Pancreas (tissue), 10 donors: ENCODE measurements at regions not wholly inside any gene's neighbourhood (a gene's known extent, or its start where the extent isn't known, plus 50 kb on each side); places are given as distances from the start of the nearest gene placed in this dataset.
"Not testable (repeated sequence)": the region's sequence is repeated elsewhere in the genome, so short reads cannot be mapped to it uniquely, and the experiment has no call there.

Source experiments
- ATAC-seq, 4 donors: fragments of 200-7000 bp; cut with Tn5 transposase; one replicate each; pipeline versions ENCODE4 v1.8.0 to v1.9.1; 2020; ENCODE audit warnings: mild to moderate bottlenecking in 4 of 4, moderate library complexity in 4 of 4
- DNase-seq, 6 donors: peaks; one replicate each; pipeline ENCODE4 v3.0.0-alpha.2; 2020
- FAIRE-seq: peaks from 2 replicates; lab custom pipeline; 2012; peaks lifted over from hg19 to GRCh38; lab: Jason Lieb, UNC
- H3K27ac ChIP-seq, 4 donors: fragments of 200-600 bp; sonication (generic); 1 replicate in 3 of 4; 2 replicates in 1 of 4; pipeline versions ENCODE4 v1.5.0 to v1.8.0; 2020
- H3K27me3 ChIP-seq, 4 donors: fragments of 200-600 bp; one replicate each; pipeline ENCODE4 v1.8.0; 2021
- H3K36me3 ChIP-seq, 3 donors: fragments of 200-600 bp; sonication (generic) in 1 of 3; one replicate each; pipeline versions ENCODE4 v1.5.0 to v1.8.0; 2020 to 2021
- H3K4me1 ChIP-seq, 3 donors: fragments of 200-600 bp; one replicate each; pipeline ENCODE4 v1.8.0; 2021
- H3K4me3 ChIP-seq, 4 donors: fragments of 200-600 bp; sonication (generic) in 2 of 4; one replicate each; pipeline versions ENCODE4 v1.5.0 to v1.8.0; 2020 to 2021
- H3K9me3 ChIP-seq, 4 donors: fragments of 200-600 bp; one replicate each; pipeline ENCODE4 v1.8.0; 2021
- WGBS, 2 donors: extraction: QIAGEN DNeasy Blood & Tissue Kit; methylation state at CpG; one replicate each; pipeline ENCODE4 v1.1.7; 2013; 5-methylcytosine and 5-hydroxymethylcytosine counted together
- intact Hi-C, 3 donors: fragments of 100-400 bp; cut with DNase I; formaldehyde crosslinking; loops; one replicate each; pipeline versions ENCODE4 v1.11.1 to v1.14.2; 2022
- TF ChIP-seq, protein P1 (sequence below), 4 donors: fragments of 200-600 bp; sonication (generic) in 3 of 4; IDR thresholded peaks; one replicate each; pipeline versions ENCODE4 v1.5.0 to v1.8.0; 2021; ENCODE audit warnings: antibody characterized with exemption in 4 of 4
- donor health status: healthy with polysubstance abuse.
- donor health status: DM: no; HTN: no; CAD: no; lungs with moderate emphysema.
- donor health status: DM: no; HTN: no; CAD: no.
- donor health status: control.
- donor health status: control.
- donor health status: Bipolar disorder and iron deficiency.
- donor health status: DM: yes; HTN: yes; CAD: no.
- donor health status: DM: no; HTN: no; CAD: no.
- donor health status: DM: no; HTN: no; CAD: no.
- donor health status: DM: yes; HTN: yes; CAD: no.

DNA sequence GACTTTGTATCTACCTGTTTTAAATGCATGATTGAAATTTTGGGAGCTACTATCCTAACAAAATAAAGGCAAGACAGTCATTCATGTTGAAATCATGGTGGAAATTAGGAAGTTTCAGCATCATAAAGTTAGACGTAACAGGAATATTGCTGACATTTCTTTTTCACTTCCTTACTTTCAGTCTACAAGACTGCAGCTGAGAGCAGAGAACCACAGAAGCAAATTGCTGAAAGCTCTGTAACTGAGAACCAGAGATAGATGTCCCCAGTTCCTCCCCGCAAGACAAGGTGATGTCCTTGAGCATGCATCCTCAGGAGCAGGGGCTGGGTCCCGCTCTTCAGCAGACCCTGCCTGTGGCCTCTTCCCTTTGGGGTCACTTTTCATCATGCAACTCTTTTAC lies 466.3 kb upstream of the POM121L12 start:
- Histone ChIP-seq H3K4me1 (no peaks in the 10 kb centered on the region), H3K4me3 (no peak overlapping the region), H3K36me3 (no peaks in the 10 kb centered on the region), H3K9me3 (no peaks in the 10 kb centered on the region), H3K27me3 (no peaks in the 10 kb centered on the region), H3K27ac (no peak overlapping the region)
- 68 to 70% methylated on average over 3 of the region's 3 CpGs for WGBS, 2 donors
- FAIRE-seq (no peak), DNase-seq (no peak), ATAC-seq (no peak)
- TF ChIP-seq, protein P1, sequence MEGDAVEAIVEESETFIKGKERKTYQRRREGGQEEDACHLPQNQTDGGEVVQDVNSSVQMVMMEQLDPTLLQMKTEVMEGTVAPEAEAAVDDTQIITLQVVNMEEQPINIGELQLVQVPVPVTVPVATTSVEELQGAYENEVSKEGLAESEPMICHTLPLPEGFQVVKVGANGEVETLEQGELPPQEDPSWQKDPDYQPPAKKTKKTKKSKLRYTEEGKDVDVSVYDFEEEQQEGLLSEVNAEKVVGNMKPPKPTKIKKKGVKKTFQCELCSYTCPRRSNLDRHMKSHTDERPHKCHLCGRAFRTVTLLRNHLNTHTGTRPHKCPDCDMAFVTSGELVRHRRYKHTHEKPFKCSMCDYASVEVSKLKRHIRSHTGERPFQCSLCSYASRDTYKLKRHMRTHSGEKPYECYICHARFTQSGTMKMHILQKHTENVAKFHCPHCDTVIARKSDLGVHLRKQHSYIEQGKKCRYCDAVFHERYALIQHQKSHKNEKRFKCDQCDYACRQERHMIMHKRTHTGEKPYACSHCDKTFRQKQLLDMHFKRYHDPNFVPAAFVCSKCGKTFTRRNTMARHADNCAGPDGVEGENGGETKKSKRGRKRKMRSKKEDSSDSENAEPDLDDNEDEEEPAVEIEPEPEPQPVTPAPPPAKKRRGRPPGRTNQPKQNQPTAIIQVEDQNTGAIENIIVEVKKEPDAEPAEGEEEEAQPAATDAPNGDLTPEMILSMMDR (IDR thresholded peaks at IDR 0.05): no peak
- intact Hi-C loops: no loop called here

DNA sequence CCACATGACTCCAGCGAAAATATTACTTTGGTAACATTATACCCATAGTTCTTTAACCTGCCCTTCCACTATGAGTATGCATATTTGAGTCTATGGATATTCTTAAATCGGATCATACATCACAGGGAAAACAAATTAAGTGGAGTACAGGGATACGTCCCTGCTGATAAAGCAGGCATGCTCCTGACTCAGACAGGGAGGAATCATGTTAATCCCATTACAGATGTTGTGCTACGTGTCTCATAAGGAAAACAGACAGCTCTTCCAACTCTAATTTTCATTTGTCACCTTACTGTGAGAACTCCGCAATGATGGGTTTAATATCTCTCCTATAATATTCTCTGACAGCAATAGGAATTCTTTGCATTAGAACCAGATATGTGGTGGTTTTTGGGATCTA lies 469.5 kb upstream of the POM121L12 start:
- H3K4me3 ChIP-seq: no peak overlapping the region
- no peaks in the 10 kb centered on the region for H3K27me3 ChIP-seq
- H3K4me1 ChIP-seq: no peaks in the 10 kb centered on the region
- TF ChIP-seq, protein P1 (IDR thresholded peaks at IDR 0.05): no peak
- FAIRE-seq (no peak), DNase-seq (no peak), ATAC-seq (no peak)
- no peaks in the 10 kb centered on the region for H3K9me3 ChIP-seq
- 46 to 47% methylated on average over 5 of the region's 5 CpGs for WGBS, 2 donors
- intact Hi-C loops: no loop called here
- H3K27ac ChIP-seq: no peak overlapping the region
- no peaks in the 10 kb centered on the region for H3K36me3 ChIP-seq

DNA sequence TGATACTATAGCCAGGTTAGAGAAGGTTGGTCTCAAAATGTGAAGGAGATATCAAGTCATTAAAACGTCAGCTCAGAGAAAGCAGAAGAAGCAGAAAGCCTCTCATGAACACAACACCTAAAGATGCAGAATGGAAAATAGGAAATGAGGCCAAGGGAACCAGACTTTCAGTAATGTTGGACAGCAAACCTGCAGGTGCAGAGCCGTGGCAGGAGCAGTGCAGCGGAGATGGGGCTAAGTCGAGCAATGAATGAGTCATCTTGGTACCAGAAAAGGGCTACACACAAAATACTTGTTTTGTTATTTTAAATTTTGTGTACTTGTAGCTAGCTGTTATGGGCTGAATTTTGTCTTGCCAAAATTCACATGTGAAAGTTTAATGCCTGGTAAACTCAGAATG lies 479.6 kb upstream of the POM121L12 start:
- intact Hi-C loops: no loop called here
- WGBS, 2 donors: 40 to 70% methylated on average over 4 of the region's 4 CpGs

DNA sequence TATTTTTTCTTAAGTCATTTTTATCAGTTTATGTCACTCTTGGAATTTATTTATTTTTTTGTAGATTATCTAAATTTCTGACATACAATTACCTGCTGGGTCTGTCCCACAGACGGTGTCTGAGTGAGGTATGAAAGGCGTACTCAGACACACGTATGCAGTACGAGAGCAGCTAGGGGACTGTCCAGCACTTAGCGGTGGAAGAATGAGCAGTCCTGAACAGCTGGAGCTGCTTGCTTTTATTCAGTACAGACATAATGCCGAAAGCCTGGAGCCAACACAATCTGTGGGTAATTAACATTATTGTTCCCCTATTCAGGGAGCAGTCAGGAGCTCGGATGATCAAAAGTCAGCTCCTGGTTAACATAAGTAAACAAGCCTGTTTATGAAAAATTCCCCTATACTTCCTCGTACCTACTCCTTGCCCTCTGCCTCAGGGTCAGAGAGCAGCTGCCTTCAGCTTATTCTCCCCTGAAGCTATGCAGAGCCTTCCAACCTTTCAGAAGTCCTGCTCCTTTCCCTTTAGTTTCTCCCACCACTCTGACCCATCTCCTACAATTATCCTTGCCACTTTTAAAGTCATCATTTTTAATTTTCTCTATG lies 488.0 kb upstream of the POM121L12 start:
- Histone ChIP-seq H3K27ac (no peak overlapping the region), H3K4me1 (no peaks in the 10 kb centered on the region), H3K9me3 (no peaks in the 10 kb centered on the region), H3K27me3 (no peaks in the 10 kb centered on the region), H3K36me3 (no peaks in the 10 kb centered on the region), H3K4me3 (no peak overlapping the region)
- TF ChIP-seq, protein P1 (IDR thresholded peaks at IDR 0.05): no peak
- WGBS, 2 donors: 58 to 59% methylated on average over 8 of the region's 8 CpGs
- no peak for ATAC-seq
- no peak for DNase-seq
- FAIRE-seq: no peak
- intact Hi-C loops: no loop called here

More for the DNA sequence above, 479.6 kb upstream of the POM121L12 start:
- DNase-seq (no peak), ATAC-seq (no peak), FAIRE-seq (no peak)
- no peaks in the 10 kb centered on the region for H3K9me3 ChIP-seq
- TF ChIP-seq, protein P1 (IDR thresholded peaks at IDR 0.05): no peak
- no peaks in the 10 kb centered on the region for H3K36me3 ChIP-seq
- H3K27me3 ChIP-seq: no peaks in the 10 kb centered on the region
- no peak overlapping the region for H3K27ac ChIP-seq
- no peaks in the 10 kb centered on the region for H3K4me1 ChIP-seq
- H3K4me3 ChIP-seq: no peak overlapping the region

DNA sequence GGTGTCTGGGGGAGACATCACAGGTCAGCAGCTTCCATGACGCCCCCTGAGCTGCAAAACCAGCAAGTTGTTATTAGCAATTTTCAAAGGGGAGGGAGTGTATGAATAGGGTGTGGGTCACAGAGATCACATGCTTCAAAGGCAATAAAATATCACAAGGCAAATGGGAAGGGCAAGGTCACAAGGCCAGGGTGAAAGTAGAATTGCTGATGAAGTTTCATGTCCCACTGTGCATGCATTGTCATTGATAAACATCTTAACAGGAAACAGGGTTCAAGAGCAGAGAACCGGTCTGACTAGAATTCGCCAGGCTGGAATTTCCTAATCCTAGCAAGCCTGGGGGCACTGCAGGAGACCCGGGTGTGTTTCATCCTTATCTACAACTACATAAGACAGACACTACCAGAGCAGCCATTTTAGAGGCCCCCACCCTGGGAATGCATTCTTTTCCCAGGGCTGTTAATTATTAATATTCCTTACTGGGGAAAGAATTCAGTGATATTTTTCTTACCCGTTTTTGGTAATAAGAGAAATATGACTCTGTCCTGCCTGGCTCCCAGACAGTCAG lies 494.2 kb upstream of the POM121L12 start:
- intact Hi-C loops, FAIRE-seq: not testable (repeated sequence)
- 10 to 18% methylated on average over 5 of the region's 5 CpGs for WGBS, 2 donors

More for the DNA sequence above, 494.2 kb upstream of the POM121L12 start:
- H3K9me3 ChIP-seq, H3K27ac ChIP-seq, DNase-seq, H3K4me1 ChIP-seq, H3K27me3 ChIP-seq, H3K36me3 ChIP-seq, H3K4me3 ChIP-seq, ATAC-seq: not testable (repeated sequence)
